Right forelimb (tissue), 1 donor: ENCODE measurements at regions not wholly inside any gene's neighbourhood (a gene's known extent, or its start where the extent isn't known, plus 50 kb on each side); places are given as distances from the start of the nearest gene placed in this dataset.

Source experiments
- DNase-seq: peaks from one replicate; pipeline ENCODE4 v3.0.0-alpha.2; 2018

DNA sequence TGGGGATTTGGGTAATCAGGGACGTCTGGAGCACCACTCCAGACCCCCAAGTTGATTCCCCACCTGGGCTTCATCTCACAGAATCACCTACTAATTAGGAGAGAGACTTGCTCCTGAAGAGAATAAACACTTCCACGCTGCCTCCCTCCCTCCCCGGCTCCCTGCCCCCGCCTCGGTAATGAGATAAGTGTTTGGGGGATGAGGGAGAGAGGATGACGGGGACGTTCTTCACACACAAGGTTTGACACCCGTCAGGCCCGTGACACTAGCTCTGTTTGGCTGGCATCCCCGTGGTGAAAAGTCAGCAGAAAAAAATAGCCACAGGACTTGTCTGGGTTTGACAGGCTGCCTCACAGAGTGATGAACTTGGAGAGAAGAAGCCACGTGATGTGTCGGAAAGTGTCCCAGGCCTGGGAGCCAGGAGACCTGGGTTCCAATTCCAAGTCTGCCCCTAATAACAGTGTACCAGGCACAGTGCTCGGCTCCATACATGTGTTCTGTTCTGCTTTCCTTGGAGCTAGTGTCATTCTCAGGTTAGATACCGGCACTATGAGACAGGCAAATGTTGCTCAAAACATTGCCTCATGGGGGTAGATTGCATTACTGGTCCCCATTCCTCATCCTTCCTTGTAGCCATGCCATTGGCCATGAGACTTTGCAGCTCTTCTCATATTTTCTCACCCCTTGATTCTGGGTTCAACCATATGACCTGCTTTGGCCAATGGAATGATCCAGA is 578.0 kb downstream of the BCOR start:
- DNase-seq = no peak

DNA sequence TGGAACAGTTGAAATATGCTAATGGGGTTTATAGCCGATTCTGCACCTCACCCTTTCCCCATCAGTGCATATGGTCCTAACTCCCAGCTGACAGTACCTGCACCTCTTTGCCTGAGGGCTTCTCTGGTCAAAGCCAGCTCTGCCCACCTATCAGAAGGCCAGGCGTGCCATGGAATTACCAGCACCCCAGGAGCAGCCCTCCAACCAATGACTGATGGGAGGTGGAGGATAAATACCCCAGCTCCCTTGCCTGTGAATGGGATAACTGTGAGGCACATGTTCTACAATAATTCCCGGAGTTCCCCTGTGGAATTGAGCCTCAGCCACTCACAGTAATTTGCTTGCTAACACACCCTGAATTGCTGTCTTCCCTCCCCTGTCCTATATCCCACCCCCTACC is 572.0 kb downstream of the BCOR start:
- no peak for DNase-seq

DNA sequence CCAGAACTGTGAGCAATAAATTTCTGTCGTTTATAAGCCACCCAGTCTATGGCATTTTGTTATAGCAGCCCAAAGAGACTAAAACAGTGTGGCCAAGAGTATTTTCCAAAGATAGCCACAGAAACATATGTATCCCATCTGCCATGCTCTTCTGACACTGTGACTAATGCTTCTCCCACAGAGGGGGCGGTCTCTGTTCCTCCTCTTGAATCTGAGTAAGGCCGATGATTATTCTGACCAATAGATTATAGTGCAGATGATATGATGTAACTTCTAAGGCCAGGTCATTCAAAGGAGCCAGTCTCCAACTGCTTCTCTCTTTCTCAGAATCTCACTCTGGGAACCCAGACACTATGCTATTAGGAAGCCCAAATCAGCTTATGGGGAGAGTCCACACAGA is 570.7 kb downstream of the BCOR start:
- DNase-seq = no peak

DNA sequence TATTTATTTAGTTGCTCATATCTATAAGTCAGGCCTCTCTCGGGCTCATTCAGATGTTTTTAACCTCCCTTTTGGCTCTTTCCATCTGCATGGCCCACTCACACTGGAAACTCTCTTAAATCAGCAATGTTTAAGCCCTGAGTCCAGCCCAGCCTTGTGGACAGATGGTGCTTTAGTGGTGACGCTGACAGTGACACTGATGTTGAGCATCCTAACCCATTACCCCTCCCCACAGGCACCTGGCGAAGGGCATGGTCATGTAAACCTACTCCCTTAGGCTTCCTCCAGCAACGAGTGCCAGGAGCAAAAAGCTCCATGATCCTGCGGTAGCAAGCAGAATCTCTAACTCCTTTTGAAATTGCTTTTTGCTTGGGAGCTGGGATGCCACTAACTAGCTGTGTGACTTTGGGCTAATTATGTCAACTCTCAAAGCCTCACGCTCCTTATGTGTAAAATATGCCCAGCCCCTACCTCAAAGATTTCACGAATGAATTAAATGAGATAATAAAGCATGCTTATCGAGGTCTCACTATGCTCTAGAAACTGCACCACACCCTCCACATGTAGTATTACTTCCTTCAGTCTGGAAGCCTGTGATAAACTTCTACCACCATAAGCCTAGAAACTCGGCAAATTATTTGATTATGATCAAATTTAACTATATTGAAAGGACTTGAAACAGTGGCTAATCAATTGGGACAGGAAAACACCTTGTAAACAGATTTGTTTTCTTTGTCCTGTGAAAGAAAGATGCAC is 569.4 kb downstream of the BCOR start:
- DNase-seq = no peak

DNA sequence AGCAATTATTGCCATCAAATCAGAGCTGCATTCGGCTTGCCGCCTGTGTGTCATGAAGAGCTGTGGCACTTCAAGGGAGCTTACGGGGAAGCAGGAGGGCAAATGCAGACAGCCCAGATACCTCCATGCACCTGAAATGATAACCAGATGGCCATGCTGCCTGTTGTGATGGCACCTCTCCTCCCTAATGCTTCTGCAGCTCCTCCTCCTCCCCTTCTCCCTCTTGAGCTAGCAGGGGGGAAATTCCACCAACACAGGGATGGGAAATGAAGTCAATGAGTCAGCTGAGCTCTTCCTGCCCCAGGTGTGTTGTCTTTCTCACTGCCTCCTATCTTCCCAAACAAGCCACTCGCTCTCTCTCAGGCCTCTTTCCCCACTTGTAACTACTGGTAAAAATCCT is 565.0 kb downstream of the BCOR start:
- no peak for DNase-seq

DNA sequence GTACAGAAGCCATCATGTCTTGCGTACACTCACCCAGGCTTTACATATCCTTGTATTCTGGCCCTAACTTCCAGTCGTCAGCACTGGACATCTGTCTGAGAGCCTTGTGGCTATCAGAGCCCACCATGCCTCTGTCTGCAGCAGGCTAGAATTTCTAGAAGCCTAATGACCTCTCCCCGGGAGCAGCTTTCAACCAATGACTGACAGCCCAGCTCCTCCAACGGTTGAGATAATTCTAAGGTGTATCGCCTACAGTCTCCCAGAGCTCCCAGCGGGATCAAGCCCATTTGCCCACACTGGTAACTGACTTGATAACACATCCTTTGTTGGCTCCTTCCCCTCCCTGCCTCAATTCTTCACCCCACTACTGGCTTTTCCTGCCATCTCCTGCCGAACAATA is 562.8 kb downstream of the BCOR start:
- no peak for DNase-seq

DNA sequence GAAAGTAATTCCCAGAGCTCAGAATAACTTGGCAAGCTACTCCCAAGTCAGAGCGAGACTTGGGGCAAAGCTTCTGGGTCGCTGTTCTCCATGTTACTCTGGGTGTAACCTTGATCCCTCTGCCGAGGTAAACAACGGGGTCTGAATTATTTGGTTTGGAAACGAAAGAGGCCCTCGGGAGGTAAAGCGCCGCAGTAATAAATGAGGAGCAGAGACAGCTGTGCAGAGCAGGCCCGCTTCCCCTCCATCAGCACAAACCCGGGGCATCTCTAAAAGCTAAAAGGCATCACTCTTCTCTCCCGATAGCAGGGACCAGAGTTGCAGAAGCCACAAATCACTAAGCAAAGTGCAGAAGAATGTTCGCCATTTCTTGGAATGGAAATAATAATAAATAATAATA is 561.5 kb downstream of the BCOR start:
- no peak for DNase-seq

DNA sequence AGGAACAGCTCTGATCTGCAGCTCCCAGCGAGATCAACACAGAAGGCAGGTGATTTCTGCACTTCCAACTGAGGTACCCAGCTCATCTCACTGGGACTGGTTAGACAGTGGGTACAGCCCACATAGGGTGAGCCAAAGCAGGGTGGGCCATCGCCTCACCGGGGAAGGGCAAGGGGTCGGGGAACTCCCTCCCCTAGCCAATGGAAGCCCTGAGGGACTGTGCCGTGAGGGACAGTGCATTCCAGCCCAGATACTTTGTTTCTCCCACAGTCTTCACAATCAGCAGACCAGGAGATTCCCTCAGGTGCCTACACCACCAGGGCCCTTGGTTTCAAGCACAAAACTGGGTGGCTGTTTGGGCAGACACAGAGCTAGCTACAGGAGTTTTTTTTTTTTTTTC is 555.9 kb downstream of the BCOR start:
- no peak for DNase-seq

DNA sequence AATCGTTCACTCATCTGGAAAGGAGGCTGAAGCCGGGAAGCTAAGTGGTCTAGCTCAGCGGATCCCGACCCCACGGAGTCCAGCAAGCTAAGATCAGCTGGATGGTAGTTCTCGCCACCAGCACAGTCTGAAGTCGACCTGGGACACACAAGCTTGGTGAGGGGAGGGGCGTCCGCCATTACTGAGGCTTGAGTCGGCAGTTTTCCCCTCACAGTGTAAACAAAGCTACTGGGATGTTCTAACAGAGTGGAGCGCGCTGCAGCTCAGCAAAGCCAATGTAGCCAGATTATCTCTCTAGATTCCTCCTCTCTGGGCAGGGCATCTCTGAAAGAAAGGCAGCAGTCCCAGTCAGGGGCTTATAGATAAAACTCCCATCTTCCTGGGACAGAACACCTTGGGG is 555.4 kb downstream of the BCOR start:
- no peak for DNase-seq

DNA sequence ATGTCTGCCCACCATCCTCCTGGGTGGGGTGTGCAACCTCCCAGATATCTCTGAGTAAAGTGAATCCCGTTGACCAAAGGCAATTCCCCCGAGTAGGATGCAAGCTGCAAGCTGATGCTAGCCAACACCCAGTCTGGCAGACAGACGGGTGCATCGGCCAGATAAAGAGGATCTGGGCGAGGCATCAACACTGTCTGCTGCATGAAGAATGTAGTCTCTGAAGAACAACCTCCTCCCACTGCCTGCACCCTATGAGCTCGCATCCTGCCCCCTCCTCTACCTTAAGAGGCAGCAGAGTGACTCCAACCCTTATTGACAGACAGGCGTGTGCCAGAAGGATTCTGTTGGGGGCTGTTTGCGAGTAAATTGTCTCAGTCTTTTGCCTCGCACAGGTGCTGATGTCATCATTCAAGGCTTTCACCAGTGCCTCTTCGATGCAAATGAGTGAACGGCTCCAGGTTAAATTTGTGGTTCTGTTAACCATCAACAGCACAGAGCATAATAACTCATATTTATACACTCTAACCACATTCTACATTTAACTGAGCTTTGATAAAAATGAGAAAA is 546.9 kb downstream of the BCOR start:
- no peak for DNase-seq

DNA sequence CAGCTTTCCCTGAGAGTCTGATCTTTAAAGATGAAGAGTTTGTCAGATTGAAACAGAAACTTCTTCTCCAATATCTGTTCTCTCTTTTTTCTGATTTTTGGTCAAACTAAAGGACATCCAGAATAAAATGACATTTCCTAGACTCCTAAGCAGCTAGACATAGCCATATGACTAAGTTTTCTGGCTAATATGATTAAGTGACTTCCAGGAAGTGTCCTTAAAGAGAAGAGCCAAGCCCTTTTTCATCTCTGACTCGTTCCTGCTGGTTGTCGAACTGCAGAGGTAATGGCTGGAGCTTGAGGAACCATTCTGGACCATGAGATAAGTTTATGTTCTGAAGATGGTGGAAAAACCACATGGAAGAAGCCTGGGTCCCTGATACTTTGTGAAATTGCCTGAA is 546.0 kb downstream of the BCOR start:
- no peak for DNase-seq

DNA sequence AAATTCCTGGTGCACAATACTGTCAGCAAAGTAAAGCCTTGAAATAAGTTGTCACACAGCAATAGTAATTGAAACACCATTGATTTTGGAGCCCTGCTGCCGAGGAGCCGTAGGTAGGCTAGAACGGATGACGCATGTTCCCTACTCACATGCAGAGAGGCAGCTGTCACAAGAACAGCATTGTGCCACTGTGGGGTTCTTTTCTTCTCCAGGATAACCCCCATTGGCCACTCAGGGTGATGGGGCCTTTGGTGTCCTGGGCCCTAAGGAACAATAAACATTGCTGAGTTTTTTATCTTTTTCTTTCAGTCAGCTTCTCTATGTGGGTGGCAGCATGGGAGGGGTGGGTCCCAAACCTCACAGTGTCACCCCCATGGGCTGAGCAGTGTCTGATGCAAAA is 542.3 kb downstream of the BCOR start:
- DNase-seq = no peak

DNA sequence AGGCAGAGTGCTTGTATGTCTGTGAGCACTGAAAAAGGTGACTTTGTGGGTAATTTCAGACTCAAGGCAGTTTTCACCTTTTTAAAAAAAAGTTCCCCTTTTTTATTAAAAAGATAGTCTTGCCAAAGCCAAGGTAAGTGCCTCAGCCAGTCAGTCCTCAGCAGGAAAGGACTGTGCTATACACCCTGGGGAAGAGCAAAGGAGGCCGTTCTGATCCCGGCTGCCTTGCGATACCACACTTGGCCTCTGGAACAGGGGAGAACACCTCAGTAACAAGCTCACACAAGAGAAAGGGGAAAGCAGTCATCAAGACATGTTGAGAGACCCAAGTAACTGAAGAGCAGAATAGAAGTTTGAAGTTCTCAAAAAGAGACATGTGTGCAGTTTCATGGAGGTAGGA is 541.7 kb downstream of the BCOR start:
- no peak for DNase-seq

DNA sequence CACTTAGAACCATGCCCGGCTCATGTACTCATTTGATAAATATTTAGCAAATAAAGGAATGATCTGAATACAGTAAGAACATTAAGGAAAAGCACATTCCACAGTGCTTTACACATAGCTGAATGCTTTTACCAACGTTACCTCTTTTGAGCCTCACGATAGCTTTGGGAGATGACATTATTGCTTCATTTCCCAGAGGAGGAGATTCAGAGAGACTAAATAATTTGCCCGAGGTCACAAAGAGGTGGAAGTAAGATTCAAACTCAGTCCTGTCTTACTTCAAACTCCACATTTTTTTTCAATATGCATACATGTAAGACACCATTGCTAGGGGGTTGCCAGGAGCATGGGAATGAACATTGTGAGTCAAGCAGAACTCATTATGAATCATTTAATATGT is 538.5 kb downstream of the BCOR start:
- DNase-seq = no peak

DNA sequence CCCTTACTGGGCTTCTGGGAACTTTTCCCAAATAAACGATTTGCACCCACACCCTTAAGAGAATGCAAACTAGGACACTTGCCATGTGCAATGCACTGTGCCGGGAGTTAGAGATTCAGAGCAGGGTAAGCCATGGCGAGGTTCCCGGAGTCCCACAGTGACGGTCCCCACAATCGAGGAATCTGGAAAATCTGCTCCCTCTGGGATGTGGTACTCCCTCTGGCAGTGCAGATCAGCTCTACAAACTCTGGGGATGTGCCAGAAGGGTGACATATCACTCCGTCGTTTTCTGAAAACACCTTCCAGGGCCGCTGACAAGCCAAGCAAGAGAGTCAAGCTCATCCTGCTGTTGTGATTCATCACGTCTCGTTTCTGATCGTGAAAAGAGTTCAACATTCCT is 537.5 kb downstream of the BCOR start:
- no peak for DNase-seq

DNA sequence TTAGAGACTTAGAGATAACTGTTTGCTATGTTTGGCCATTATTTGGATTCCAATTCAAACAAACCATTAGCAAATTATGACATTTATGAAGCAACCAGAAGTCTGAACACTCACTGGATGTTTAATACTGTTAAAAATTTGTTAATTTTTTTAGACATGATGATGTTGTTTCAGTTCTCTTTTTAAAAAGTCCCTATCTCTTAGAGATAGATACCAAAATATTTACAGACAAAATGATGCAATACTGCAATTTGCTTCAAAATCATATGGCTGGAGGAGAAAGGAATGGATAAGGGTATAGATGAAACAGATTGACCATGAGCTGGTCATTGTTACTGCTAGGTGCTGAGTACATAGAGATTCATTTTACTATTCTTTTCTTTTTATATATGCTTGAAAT is 534.6 kb downstream of the BCOR start:
- no peak for DNase-seq

DNA sequence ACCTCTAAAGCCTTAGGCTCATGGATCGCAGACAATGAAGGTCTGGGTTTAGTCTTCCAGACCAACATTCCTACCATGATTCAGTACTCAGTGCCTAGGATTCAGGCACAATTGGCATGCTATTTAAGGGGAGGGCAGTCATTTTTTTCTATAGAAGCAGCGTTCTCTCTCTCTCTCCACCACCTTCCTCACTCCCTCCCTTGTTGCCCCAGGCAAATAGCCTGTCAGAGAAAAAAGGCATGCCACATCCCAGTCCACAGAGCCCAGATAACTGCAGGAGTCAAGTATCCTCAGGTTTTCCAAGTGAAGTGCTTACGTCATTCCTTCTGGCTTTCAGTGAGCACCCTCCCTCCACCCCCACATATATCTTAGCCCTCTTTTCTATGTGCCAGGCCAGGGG is 533.0 kb downstream of the BCOR start:
- no peak for DNase-seq

DNA sequence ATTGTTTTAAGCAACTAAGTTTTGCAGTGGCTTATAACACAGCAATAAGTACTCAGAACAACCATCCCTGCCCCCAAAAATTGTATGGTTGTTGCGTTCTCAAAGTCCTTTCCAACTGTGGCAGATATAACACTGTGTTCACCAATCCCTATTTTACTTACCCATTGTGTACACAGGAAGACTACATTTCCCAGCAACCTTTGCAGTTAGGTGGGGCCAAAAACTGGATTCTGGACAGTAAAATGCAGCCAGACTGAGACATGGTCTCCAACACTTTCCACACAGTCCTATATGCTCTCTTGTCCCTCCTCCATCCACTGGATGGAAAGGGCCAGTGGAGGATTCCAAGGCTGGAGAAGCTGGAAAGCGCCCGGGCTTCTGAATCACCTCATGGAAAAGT is 523.6 kb downstream of the BCOR start:
- no peak for DNase-seq

DNA sequence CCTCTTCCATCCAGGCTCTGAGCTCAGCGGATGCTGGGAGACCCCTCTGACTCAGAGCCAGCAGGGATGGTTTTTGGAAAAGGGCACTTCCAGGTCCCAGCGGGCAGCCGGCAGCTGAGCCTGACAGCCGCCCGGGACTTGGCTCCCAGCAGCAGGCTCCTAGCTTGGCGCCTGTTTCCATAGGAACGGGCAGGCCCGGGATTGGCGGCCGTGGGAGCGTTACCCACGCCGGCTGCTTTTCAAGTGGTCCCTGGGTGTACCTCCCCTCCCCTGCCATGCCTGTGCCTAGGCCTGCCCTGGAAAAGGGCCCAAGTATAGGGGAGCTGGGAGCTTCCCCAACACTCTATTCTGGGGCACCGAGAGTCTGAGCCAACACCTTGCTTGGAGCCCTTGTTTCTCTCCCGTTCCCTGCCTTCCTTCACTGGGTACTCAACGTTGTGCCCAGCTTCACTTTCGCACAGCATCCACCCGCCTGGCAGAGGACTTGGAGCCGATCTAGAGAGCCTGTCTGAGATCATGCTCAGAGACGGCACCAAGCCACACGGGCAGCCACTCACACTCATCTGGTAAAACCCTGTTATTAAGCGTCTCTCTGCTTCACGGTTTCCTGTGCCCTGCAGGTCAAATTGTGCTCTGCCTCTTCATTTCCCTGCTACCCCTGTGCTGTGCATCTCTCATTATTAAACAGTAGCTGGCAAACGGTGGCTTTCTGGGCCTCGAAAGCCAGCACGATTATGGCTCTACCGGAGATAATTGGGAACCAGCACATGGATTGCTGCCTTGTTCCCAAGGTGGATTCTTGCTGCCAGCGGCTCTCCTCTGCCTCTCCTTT is 521.5 kb downstream of the BCOR start:
- DNase-seq = peak; percentile 44

DNA sequence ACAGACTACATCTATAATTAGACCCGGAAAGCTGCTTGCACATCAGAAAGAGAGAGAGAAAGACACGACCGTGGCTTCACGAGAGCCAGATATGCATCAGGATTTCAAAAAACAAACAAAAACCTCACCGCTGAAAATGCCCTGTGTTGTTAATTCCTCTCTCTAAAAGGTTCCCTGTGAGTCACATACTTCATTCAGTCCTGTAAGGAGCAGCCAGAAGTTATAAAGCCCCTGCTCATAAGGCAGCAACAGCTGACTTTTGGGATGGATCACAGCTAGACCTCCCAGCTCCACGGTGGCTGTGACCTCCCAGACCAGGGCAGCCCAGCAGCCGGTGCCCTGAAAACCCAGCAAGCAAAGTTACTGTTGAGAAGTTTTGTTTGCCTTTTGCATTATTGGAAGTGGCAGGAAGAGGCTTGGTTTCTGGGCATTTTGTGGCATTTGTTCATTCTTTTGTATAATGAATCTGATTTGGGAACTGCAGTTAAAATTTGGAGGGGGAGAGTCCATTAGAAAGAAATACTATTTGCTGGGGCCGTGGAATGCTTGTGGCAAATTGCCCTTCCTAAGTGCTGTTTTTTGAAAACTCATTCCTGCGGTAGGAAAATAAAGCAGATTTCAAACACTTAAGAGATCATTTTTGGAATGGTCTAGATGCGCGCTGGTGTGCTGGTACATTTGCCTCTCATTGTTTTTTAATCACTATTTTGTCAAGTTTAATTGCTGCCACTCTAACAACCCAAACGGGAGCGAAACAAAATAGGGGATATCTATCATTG is 520.4 kb downstream of the BCOR start:
- no peak for DNase-seq

DNA sequence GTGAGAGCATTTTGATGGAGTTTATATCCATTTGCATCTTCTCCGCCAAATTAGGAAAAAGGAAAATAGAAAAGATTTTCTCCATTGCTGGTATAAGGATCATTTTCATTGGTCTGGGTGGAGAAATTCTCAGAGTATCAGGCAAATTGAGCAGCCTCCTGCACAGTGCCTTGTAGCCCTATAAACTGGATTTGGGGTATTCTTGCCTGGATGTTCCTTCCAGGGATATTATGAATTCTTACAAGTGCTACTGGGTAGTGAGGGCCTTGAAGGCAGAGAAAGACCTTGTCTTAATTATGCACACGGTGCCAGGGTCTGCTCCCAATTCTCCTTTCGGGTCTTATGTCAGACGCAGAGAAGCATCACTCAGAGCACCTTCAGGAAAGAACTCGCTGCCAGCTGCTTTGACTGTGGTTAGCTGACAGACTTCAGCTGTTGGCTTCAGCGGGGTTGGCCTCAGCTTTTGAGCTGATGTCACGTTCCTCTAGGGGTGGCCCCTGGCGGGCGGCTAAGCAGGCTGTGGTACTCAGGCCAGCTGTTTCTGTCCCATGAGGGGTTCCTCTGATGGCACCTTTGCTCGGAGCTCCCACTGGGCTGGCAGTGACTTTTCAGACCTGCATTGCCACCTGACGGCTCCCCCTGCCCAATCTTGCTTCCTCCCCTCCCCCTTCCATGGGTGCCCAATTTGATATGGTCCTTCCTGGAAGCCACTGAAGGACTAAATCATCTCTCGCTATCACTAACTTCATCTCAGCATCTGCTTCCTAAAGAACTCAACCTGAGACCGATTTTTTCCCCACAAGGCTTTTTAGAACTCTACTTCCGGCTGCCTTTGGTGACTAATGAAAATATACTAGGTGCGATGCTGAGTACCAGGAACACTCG is 519.5 kb downstream of the BCOR start:
- peak; percentile 49 for DNase-seq

DNA sequence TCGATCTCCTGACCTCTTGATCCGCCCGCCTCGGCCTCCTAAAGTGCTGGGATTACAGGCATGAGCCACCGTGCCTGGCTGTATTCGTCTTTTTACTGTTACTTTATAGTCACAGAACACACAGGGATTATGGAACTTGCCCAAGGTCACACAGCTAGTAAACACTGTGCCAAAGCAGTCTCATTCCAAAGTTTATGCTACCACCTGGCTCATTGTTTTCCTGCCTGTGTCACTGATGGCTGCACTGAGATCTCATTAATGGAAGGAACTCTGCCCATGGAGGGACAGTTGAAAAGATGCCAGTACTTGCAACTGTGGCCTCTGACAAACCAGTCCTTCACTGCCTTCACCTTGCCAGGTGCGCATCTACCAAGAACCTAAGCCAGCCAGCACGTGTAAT is 517.7 kb downstream of the BCOR start:
- DNase-seq = no peak
